HG03095 (cell line): ENCODE measurements at regions not wholly inside any gene's neighbourhood (a gene's known extent, or its start where the extent isn't known, plus 50 kb on each side); places are given as distances from the start of the nearest gene placed in this dataset.
A peak's percentile ranks its signal among the peaks of the same experiment; 100 is the strongest.

Source experiments
- ATAC-seq: cut with Tn5 transposase; IDR thresholded peaks from one replicate; pipeline ENCODE4 v1.9.1; 2021; ENCODE audit warnings: moderate library complexity; ENCODE audit not compliant: unreplicated experiment

DNA sequence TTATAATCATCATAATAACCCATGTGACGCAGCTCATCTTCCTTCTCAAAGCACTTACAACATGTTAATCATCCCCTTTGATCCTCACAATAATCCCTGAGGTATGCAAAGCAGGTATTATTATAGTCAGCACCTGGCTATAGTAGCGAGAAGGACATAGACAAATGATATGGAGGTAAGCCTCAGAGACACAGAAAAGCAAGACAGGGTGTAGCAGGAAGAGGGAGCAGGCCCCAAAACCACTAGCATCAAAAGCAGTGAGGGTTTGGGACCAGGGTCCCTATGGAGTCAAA lies 139.2 kb upstream of the SLC30A5 start:
- ATAC-seq, result no peak

DNA sequence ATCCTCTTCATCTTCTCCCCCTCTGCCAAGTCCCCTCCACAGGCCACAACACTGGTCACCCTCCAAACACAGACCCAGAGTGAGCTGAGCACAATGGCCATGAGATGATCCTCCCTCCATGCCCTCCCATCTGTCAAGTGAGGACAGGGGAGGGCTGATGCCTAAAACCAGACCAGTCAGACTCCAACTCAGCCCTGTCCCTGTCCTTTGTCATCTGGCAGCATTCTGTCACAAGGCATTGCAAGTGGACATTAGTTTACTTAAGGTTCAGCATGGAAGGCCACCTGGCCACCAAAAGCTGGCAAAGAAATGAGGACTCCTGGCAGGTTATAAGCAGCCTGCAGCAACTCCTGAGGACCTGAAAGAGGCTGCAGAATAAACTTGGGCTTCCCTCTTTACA lies 136.2 kb upstream of the SLC30A5 start:
- ATAC-seq, result no peak

DNA sequence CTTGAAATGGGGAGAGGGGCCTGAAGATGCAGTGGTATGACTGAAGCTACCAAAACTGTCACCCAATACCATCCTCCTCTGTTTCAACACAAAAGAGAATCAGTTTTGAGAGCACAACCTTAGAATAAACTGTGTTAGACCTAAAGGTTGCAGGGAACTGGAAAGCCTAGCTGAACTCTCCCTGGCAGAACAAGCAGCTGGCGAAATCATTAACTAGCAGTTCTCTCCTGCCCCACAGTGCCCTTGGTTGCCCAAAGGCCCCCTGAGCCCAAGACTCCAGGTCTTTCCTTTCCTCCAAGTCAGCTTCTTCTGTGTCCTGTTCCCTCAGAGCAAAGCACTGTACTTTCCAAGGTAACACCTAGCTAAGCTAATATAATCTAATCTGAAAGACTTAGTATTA lies 135.4 kb upstream of the SLC30A5 start:
- ATAC-seq, result no peak

DNA sequence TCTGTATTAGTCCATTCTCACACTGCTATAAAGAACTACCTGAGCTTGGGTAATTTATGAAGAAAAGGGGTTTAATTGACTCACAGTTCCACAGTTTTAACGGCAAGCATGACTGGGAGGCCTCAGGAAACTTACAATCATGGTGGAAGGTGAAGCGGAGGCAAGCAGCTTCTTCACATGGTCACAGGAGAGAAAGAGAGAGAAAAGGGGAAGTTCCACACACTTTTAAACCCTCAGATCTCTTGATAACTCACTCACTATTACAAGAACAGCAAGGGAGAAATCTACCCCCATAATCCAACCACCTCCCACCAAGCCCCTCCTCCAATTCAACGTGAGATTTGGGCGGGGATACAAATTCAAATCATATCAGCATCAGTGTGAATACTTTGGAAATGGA lies 133.4 kb upstream of the SLC30A5 start:
- no peak for ATAC-seq

DNA sequence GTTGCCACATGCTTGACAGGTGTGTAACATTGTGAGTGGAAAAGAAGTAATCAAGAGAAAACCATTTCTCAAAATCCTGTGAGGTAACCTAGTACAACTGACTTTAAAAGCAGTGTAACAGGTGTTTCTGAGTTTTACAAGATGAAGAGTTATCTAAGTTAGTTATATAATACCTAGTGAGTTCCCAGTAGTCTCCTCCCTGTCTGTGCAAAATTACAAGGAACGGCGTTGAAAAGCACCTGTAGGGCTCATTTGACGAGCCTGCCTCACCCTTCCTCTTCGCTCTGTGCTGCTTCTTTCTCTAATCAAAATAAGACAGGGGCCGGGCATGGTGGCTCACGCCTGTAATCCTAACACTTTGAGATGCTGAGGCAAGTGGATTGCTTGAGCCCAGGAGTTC lies 132.9 kb upstream of the SLC30A5 start:
- ATAC-seq, result no peak

DNA sequence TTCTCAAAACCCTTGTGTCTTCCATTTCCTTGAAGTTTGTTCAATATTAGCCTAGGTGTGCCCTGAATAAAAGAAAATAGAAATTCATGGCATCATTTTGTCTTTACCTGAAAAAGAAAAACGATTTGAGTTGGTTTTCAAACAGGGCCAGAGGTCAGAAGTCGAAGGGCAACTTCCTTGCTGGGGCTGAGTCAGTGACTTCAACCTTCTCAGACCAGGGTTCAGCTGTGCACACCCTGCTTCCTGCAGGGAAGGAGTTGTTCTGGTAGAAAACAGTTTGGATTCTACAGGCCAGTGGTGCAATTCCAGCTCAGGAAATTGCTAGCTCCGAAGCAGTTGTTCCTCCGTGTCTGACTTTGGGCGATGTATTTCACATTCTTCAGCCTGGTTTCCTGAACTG lies 132.1 kb upstream of the SLC30A5 start:
- no peak for ATAC-seq

DNA sequence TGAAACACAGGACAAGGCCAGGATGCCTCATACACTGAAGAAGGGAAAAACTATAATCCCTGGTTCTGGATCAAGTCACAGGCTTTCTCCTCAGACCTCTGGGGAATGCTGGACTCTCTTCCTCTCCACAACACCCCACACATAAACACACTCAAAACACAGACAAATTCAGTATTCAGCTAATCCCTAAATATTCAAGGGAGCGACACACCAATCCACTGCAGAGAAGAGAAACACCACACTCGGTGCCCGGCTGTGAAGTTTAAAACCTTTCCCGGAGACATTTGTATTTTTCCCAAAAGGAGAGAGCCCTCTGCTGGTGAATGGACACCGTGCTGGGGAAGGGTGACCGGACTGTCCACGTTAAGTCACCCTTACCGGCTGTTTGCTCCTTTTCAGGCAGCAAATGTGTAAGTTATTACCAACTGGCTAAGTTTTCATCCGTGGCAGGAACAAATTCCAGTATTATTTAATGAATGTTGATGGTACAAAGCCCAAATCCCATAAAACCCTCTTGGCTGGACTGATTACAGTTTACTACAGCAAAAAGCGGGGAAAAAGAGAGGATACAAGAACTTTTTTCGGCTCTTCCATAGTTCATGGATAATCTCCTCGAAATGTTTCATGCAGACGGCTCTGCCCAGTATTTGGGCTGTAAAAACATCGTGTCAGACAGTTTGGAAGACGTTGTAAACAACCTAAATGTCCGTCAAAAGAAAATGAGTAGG lies 130.9 kb upstream of the SLC30A5 start:
- ATAC-seq, result no peak

DNA sequence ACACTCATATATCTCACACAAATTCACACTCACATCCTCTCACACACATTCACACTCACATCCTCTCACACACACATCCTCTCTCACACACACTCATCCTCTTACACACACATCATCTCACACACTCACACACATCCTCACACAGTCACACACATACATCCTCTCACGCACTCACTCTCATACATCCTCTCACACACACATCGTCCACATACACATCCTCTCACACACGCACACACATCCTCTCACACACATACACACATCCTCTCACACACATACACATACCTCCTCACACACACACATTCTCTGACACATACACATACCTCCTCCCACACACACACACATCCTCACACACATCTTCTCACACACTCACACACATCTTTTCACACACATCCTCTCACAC lies 129.1 kb upstream of the SLC30A5 start:
- ATAC-seq, result no peak

DNA sequence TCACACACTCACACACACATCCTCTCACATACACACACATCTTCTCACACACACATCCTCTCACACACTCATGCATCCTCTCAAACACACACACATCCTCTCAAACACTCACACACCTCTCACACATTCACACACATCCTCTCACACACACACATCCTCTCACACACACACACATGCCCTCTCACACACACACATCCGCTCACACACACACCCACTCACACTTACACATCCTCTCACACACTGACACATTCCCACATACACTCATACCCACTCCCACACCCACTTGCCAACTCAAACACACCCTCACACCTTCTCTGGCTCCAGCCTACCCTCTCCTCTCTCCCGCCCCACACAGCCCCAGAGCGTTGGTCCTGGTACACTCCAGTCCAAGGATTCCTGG lies 127.9 kb upstream of the SLC30A5 start:
- no peak for ATAC-seq

DNA sequence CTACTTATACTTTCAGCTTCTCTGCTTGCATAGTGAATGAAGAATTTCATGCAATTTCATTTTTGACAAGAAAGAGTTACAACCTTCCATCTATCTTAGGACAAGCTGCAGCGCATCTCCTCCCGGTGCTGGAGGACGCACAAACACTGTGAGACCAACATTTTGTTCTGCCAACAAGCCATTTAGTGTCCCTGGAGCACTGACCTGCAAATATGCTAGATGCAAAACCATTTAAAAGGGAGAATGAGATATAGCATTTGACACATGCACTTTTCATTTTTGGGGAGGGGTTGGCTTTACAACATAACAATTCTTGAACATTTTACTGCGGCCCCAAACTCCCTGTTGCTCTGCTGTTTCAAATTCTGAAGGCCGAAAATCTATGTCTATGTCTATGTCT lies 127.2 kb upstream of the SLC30A5 start:
- ATAC-seq, result no peak

DNA sequence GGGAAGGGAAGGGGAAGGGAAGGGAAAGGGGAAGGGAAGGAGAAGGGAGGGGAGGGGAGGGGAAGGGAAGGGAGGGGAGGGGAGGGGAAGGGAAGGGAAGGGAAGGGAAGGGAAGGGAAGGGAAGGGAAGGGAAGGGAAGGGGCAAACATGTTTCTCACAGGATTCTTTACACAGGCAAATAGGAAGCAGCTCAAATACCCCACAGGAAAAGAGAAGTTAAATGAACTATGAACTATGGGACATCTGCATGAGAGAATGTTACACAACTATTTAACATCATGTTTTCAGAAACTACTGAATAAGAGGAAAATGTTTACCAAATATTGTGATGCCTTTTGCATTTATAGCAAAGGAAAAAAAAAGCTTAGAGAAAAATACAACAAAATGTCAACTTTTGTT lies 125.4 kb upstream of the SLC30A5 start:
- ATAC-seq, result no peak

DNA sequence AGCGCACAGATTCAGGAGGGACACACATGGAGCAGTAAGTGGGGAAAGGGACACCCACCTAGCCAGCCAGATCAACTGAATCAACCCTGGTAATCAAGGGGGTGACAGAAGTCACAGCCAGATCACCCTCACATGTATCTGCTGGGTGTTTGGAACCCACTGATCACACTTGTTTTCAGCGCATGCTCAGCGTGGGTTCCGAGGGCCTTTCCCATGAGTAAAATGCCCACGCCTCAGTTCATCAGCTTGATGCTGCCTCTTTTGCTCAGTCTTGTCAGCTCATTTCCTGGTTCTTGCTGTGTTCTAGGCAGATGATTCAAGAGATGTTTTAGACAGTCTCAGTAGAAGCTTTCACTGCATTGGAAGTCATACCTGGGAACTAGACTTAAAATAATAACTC lies 123.2 kb upstream of the SLC30A5 start:
- no peak for ATAC-seq

DNA sequence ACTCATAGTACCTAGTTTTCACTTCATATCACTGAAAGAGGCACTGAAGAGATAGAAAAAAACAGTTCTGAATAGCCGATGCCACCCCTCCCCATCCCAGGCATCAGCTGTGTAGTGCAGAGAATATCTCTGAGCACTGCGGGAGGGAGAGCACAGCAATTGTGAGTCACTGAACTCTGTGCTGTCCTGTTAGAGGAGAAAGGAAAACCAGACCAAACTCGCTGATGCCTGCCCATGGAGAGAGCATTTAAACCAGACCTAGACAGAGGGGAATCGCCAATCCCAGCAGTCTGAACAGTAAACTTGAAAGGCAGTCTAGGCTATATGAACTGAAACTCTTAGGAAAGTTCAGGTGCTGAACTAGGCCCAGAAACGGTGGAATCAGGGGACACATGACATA lies 120.1 kb upstream of the SLC30A5 start:
- ATAC-seq, result no peak

DNA sequence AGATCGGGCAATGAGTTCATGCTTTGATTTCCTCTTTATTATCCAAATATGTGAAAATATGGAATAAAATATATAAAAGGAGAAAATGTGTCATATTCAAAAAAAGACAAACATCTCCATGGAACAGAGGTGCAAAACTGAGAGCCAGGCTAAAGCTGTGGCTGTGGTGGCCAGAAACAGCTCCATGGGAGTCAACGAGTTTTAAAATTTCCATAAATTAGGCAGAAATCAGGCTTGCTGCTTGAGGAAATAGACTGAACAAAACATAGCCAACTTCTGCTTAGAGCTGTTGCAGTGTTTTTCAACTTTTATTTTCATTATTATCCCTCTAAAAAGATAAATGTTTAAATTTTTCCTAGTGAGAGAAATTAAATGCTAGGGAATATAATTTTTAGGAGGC lies 110.8 kb upstream of the SLC30A5 start:
- no peak for ATAC-seq

DNA sequence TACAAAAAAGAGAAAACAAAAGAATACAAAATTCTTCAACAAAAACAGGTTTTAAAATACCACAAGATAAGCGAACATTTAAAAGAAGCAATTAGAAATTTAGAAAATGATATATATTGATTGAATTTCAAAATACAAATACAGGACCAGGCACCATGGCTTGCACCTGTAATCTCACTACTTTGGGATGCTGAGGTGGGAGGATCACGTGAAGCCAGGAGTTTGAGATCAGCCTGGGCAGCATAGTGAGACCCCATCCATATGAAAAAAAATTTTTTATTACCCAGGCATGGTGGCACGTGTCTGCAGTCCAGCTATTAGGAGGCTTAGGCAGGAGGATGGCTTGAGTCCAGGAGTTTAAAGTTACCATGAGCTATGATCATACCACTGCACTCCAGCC lies 109.9 kb upstream of the SLC30A5 start:
- no peak for ATAC-seq

DNA sequence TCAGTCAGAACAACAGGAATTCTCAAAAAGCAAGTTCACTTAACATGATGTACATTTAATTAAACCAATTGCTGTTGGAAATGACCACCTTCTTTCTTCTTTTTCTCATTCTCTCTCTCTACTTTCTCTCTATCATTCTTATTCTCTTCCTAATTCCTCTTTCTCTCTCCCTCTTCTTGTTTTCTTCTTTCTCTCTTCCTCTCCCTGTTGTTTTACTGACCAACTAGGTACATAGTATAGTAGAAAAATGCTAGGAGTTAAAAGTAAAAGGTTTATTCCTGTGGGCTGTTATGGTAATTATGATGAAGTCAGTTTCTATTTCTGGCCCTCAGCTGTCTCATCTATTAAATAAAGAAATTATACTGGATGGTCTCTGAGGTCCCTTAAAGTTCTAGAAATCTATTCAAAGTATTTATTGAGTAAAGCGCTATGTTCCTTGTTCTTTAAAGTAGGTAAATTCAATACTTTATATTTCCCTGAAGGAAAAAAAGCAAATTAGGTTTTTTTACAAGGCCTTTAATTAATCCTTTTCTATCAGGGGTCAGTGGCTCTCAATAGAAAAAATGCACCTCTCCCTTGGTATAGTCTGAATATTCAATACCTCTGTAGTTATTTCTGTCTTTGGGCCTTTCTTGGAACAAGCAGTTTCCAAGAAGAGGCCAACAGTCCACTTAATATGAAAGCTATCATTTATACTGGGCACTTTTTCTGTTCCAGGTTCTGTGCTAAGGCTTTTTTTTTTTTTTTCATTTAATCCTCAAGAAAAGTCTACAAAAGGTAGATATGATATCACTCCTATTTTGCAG lies 102.3 kb upstream of the SLC30A5 start:
- no peak for ATAC-seq

DNA sequence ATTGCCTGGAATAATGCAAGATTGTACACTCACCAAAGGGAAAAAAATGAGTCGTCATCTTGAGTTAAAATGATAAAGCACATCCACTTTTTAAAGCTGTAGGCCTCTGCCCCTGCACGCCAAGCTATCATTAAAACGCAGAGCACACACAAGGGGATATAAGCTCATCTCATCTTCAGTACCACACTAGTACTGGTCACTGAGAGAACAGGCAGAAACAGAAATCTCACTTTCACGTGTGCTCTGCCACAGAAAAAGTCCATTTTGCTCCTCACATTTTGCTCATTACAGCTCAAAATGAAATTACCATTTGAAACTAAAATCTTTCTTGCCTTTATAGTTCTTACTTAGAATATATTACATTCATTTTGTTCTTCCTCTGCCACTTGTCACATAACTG lies 99.2 kb upstream of the SLC30A5 start:
- peak; percentile 93 for ATAC-seq

DNA sequence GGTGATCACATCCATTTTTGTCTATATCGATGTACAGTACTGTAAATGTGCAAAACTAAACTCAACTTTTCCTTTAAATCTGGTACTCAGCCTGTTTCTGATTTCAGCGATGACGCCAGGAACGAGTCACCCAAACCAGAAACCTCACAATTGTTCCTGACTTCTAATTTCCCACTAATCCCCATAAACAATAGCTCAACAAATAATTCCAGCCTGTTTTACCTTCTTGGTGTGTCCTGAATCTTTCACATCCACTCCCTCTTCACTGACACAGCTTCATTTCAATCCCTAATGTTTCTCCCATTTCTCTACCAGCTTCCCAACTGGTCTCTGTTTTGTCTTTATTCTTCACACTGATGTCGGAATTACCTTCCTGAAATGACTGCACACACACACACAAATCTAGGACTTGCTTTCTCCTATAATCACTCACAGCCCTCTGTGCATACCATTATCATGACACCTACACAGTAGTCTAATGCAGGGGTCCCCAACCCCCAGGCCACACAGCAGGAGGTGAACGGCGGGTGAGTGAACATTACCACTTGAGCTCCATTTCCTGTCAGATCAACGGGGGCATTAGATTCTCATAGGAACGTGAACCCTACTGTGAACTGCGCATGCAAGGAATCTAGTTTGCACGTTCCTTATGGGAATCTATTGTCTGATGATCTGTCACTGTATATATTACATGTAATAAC lies 97.8 kb upstream of the SLC30A5 start:
- ATAC-seq, result no peak

DNA sequence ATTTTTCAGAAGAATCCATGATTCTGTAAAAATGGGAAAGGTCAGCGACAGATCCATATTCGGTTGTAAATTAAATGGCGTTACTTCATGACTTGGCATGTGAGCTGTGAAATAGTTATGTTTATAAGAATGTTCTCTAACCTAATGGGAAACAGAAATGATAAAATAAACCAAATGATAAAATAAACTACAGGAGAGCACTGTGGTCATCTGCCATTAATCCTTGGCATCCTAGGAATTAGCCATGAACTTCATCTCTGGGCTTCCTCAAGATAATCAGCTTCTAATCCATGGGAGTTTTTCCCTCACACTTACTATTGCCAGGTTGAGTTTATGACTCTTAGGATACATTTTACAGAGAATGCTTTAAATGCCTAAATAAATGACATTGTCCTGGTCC lies 94.6 kb upstream of the SLC30A5 start:
- no peak for ATAC-seq

DNA sequence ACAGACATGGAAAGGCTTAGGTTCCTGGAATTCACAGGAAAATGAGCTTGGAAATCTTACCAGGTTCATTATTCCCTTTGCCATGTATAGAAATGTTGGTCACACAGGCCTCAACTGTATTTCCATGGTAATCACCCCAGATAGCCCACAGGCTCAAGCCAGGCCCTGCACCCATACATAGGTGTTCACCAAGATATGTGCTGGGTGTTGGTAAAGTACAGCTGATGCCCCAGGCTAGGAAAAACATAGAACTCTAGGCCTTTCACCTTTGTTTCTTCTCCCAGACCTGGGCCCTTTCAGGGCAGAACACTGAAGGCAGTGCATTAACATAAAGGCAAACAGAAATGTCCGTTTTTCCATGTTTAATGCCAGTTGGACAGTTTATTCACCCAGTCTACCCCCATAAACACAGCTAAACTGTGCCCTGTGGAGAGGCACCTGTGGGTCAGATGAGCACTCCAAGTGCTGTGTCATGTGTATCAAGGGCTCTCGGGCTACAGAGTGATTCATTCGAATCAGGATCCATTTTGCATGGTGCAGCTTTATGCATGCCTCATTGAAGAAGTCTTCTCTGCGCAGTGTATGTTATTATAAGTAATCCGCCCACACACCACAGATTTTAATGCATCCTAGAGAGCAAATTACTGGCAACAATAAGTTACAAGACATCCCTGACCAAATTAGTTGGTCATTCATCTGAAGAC lies 93.4 kb upstream of the SLC30A5 start:
- ATAC-seq, result no peak

DNA sequence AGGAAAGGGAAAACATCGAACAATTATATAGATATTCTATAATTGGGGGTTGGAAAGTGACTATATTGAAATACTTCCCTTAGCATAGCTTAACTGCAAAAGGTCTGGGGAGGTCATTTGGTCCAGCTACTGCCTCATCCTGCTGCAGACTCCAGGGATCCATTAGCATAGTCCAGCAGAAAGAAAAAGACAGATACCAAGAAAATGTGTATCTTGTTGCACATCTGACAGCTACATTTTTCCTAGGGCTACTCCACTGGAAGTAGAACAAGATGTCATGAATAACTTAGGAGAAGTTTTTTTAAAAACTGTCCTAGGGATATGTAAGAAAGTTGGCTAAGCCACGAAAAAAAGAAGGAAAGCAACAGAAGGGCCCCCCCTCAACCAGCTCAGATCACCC lies 92.9 kb upstream of the SLC30A5 start:
- ATAC-seq, result no peak

DNA sequence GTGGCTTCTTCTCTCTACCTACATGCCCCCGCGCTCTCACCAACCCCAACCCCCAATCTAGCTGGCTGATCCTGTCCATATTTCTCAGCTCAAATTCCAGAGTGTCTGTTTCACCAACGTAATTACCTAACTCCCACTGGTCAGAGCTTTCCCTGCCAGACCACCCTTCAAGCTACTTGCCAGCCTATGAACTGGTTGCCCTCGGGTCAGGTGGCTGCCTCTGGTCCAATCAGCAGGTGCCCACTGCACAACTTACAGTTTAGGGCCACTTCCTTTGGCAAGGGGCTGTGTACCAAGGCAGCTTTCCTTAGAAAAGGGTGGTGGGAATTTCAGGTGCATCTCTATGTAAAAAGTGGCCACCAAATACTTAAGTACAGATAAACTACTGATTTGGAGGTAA lies 92.2 kb upstream of the SLC30A5 start:
- ATAC-seq, result no peak
